HG03439 (cell line): ENCODE measurements at regions not wholly inside any gene's neighbourhood (a gene's known extent, or its start where the extent isn't known, plus 50 kb on each side); places are given as distances from the start of the nearest gene placed in this dataset.

ENCODE experiments used
- ATAC-seq: cut with Tn5 transposase; IDR thresholded peaks from one replicate; pipeline ENCODE4 v1.9.1; 2021; ENCODE audit warnings: mild to moderate bottlenecking, moderate library complexity; ENCODE audit not compliant: unreplicated experiment

- no peak for ATAC-seq
These were observed 81.4 kb upstream of the WWC1 start for GRCh38 chr5:168209997-168210396.

- ATAC-seq, result no peak
These were observed 80.2 kb upstream of the WWC1 start for GRCh38 chr5:168211245-168211644.

GRCh38 chr5:168211936-168212335 lies 79.5 kb upstream of the WWC1 start:
- ATAC-seq, result no peak

- ATAC-seq, result no peak
These were observed 77.4 kb upstream of the WWC1 start for GRCh38 chr5:168214071-168214470.

- no peak for ATAC-seq
These were observed 76.6 kb upstream of the WWC1 start for GRCh38 chr5:168214886-168215285.

- ATAC-seq, result no peak
These were observed 75.8 kb upstream of the WWC1 start for GRCh38 chr5:168215646-168216045.

DNA sequence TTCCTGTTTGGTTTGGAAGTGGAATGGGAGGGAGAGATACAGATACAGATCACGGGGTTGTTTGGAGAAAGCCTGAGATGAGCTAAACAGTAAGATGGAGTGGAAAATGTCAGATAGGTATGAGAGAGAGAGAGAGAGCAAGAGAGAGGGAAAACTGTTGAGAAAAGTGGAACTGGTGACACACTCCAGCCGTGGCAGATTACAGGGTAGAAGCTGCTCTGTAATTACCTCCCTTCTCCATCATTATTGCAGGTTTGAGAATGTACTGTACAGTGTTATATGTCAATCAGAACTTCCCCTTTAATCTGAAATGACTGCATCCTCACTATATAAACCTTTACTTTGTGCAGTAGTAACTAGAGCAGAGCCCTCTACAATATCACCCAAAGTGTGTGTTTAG lies 74.5 kb upstream of the WWC1 start:
- no peak for ATAC-seq

DNA sequence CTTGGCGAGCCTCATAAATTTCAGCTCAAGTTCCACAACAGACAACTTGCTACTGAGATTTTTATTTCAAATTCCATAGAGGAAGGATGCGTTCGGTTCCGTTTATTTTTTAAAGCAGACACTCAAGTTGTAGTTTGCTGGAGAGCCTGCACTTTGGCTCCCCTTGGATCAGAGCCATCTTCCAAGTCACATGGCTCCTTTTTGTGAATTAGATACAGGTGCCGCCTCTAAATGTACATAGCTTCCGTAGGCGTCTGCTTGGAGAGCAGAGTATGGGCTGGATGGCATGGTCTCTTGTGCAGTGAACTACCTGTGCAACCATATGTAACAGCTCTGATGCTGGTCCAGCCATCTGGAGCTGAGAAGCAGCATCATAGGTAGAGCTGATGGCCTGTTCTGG lies 73.9 kb upstream of the WWC1 start:
- no peak for ATAC-seq

- no peak for ATAC-seq
These were observed 72.7 kb upstream of the WWC1 start for GRCh38 chr5:168218746-168219145.

DNA sequence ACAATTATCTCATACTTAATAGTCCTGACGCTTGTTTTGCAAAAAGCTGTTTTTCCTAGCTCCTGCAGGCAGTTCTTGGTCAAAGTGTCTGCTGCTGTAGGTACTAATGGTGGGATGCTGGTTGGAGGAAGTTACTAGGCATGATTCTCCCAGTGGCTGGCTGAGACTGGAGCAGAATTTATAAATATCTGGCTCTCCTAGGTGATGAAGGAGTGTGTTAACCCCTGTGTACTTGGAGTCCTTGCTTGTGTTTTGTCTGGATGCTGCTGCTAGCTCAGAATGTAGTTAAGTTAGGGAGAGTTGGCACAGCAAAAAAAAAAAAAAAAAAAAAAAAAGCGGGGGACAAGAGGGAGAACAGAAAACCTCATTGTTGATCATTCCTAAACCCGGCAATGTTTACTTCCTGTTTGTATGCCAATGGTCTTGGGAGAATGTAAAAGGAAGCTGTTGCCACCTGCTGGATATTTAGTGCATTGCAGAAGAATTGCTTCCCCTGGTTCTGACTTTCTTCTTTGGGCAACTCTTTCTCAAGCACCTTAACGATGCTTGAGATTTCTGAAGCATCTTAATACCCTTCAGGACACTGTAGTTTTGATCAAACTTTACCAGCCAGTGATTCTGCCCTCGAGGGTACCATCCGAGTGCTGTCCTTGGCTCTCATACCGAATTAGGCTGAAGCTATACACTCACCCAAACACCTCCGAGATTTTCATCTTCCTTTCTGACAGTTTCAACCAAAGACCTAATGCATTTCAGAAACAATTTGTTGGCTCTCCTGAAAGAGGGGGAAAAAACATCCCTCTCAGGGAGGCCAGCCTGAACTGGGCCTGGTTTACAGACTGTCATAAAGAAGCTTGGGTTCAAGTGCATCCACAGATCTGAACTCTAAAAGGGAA lies 71.7 kb upstream of the WWC1 start:
- ATAC-seq, result peak; percentile 91

GRCh38 chr5:168224085-168224484 lies 67.4 kb upstream of the WWC1 start:
- no peak for ATAC-seq

DNA sequence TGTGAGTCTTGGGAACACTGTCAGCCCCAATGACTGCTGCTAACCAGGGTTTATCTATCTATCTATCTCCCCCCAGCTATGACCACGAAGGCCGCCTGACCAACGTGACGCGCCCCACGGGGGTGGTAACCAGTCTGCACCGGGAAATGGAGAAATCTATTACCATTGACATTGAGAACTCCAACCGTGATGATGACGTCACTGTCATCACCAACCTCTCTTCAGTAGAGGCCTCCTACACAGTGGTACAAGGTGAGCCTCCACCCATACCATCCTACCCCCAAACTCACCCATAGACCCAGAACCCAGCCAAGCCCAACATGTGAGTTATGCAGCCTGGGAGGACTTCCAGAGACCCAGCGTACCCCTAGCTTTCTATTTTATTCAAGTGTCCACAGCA lies 65.4 kb upstream of the WWC1 start:
- ATAC-seq, result no peak

DNA sequence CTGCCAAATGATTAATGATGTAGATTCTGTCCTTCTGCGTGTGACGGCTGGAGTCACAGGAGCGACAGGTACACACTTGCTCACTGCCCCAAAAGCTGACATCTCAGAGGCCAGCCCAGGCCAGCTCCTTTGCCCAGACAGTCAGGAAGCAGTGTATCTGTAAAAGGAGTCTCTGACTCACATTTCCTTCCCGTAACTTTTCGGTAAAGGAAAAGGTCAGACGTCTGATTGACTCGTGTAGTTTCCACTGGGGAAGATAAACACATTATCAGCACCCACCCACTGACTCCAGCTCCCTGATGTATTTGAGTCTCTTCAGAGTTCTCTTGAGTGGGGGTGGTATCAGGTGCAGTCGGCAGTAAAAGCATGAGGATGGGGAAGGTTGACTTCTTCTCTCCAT lies 64.4 kb upstream of the WWC1 start:
- ATAC-seq, result no peak

GRCh38 chr5:168227973-168228615 lies 63.4 kb upstream of the WWC1 start:
- peak; percentile 100 for ATAC-seq

DNA sequence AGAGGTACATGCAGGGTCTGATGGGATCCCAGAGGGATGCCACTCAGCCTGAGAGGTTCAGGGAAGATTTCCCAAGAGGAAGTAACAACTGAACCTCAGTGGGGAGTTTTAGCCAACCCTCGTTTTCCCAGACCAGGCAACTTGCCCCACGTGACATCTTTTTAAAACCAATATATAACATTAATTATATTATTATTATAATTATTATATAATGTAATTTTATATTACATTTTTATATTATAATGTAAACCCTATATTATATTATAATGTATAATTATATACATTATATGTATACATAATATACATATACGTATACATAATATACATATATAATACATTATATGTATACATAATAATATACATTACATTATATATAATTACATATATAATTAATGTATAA lies 62.8 kb upstream of the WWC1 start:
- ATAC-seq, result no peak

DNA sequence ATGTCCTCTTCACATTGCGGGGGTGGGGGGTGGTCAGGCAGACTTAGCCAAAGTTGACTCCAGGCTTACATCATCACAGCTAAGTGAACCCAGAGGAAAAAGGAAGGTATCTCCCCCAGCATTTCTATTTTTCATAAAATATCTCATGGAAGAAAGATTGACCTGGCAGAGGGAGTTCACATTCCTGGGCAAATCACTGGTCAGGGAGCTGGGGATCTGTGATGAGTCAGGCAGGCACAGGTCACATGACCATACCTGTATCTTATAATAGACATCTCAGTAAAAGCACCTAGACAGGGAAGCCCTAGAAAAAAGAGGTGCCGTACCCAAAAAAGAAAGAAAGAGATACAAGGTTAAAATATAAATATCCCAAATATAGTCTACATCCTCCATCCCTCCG lies 57.3 kb upstream of the WWC1 start:
- ATAC-seq, result no peak

DNA sequence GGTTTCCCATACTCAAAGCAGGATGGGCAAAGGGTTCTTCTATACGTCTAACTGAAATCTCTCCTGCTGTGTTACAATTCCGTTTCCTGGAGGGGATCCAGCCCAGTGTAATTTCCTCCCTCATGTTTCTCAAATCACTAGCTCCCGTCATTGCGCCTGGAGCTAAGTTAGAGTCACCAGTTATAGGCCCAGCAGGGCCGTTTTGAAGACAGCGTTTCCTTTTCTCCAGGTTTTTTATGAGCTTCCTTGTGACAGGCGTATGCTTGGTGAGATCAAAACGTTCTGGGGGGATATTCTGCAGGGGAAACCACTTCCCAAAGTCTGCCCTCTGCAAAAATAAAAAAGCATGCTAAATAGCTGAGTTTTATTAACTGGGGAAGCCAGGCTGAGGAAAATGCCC lies 53.0 kb upstream of the WWC1 start:
- no peak for ATAC-seq

DNA sequence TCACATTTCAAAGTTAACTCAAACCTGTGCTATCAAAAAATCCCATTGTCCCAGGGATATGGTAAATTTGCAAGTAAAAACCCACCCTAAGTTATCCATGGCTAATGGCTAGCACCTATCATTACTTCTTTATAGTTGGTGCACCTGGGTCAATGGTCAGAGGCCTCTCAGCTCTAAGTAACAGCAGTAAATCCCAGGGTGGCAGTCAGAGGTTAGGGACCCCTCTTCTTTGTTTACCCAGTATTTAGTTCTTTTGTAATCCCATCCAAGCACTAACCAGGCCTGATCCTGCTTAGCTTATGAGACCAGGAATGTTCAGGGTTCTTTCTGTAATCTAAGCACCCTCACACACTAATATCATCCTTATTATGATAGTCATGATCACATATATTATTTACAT lies 52.1 kb upstream of the WWC1 start:
- no peak for ATAC-seq
